B cell (primary cell): ENCODE measurements at regions not wholly inside any gene's neighbourhood (a gene's known extent, or its start where the extent isn't known, plus 50 kb on each side); places are given as distances from the start of the nearest gene placed in this dataset.

Source experiments
- EZH2 ChIP-seq: IDR thresholded peaks from 2 replicates; pipeline ENCODE4 v1.6.1; 2012; ENCODE audit warnings: borderline replicate concordance, low read depth, mild to moderate bottlenecking, moderate library complexity, low read length; ENCODE audit not compliant: insufficient read depth, poor library complexity, severe bottlenecking
- TF ChIP-seq, protein P1 (sequence below): fragments of 200-600 bp; IDR thresholded peaks from one replicate; pipeline ENCODE4 v1.8.0; 2022; ENCODE audit warnings: antibody characterized with exemption, mild to moderate bottlenecking

DNA sequence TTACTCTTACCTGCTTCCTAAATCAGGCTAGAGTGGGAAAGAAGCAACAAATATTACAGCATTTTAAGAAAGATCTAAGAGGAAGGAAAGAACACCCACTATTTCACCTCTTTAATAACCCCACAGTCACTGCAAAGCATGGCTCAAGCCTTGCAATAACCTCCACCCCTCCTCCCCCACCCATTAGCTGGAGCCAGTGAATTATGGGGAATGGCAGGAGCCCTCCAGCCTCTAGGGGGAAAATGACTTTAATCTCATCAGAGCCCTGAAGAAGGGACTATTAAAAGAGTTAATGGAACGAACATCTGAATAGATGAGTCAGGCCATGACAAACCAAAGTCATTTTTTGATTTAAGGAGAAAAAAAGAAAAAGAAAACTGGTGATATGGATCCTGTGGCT is 630.7 kb upstream of the PLXNA2 start:
- TF ChIP-seq, protein P1, sequence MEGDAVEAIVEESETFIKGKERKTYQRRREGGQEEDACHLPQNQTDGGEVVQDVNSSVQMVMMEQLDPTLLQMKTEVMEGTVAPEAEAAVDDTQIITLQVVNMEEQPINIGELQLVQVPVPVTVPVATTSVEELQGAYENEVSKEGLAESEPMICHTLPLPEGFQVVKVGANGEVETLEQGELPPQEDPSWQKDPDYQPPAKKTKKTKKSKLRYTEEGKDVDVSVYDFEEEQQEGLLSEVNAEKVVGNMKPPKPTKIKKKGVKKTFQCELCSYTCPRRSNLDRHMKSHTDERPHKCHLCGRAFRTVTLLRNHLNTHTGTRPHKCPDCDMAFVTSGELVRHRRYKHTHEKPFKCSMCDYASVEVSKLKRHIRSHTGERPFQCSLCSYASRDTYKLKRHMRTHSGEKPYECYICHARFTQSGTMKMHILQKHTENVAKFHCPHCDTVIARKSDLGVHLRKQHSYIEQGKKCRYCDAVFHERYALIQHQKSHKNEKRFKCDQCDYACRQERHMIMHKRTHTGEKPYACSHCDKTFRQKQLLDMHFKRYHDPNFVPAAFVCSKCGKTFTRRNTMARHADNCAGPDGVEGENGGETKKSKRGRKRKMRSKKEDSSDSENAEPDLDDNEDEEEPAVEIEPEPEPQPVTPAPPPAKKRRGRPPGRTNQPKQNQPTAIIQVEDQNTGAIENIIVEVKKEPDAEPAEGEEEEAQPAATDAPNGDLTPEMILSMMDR, result no peak
- no peak for TF ChIP-seq EZH2
